ENCODE measurements at regions not wholly inside any gene's neighbourhood (a gene's known extent, or its start where the extent isn't known, plus 50 kb on each side); places are given as distances from the start of the nearest gene placed in this dataset.

DNA sequence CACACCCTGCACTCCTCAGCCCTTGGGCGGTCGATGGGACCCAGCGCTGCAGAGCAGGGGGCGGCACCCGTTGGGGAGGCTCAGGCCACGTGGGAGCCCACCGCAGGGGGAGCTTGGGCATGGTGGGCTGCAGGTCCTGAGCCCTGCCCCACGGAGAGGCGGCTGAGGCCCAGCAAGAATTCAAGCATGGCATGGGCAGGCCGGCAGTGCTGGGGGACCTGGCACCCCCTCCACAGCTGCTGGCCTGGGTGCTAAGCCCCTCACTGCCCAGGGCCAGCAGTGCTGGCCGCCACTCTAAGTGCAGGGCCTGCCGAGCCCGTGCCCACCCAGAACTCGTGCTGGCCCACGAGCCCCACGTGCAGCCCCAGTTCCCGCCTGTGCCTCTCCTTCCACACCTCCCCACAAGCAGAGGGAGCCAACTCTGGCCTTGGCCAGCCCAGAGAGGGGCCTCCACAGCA, 555.0 kb upstream of the ADGRL4 start:
- TF ChIP-seq, protein P1, sequence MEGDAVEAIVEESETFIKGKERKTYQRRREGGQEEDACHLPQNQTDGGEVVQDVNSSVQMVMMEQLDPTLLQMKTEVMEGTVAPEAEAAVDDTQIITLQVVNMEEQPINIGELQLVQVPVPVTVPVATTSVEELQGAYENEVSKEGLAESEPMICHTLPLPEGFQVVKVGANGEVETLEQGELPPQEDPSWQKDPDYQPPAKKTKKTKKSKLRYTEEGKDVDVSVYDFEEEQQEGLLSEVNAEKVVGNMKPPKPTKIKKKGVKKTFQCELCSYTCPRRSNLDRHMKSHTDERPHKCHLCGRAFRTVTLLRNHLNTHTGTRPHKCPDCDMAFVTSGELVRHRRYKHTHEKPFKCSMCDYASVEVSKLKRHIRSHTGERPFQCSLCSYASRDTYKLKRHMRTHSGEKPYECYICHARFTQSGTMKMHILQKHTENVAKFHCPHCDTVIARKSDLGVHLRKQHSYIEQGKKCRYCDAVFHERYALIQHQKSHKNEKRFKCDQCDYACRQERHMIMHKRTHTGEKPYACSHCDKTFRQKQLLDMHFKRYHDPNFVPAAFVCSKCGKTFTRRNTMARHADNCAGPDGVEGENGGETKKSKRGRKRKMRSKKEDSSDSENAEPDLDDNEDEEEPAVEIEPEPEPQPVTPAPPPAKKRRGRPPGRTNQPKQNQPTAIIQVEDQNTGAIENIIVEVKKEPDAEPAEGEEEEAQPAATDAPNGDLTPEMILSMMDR (IDR thresholded peaks at IDR 0.05) = no peak
- Histone ChIP-seq H3K4me3 (no peak overlapping the region), H3K4me1 (no peaks in the 10 kb centered on the region), H3K9me3 (peaks cover 0 to 5% (median 0%) of the 10 kb centered on the region in 3 donors), H3K27ac (no peak overlapping the region), H3K36me3 (no peaks in the 10 kb centered on the region), H3K27me3 (no peaks in the 10 kb centered on the region)
- DNase-seq = no peak
- intact Hi-C loops (cut with DNase I; ENCODE audit: low total_unique reads) = no loop called here

- Histone ChIP-seq H3K36me3 (no peaks in the 10 kb centered on the region), H3K4me1 (no peaks in the 10 kb centered on the region), H3K27ac (no peak overlapping the region), H3K4me3 (no peak overlapping the region), H3K9me3 (no peaks in the 10 kb centered on the region), H3K27me3 (no peaks in the 10 kb centered on the region)
- intact Hi-C loops (cut with DNase I; ENCODE audit: low total_unique reads) = no loop called here
- TF ChIP-seq, protein P1 (IDR thresholded peaks at IDR 0.05) = no peak
- DNase-seq = no peak
These were observed 549.7 kb upstream of the ADGRL4 start for GRCh38 chr1:79556189-79556588.

DNA sequence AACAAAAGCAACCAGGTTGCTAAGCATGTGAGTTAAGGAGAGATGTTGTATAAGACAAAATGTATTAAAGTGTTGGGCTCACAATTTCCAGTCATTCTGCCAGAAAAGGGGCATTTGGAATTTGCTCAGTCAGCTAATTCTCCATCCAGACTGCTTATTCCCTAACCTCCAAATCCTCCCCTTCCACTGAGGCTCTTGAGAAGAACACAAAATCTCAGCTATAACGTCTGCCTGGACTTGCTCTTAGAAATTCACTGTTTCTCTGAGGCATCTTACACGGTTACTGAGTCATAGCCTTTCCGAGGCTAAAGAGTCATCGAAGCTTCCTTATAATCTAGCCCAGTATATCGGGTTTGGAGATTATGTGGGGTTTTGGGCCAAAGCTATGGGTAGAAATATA, 548.2 kb upstream of the ADGRL4 start:
- H3K4me1 ChIP-seq = no peaks in the 10 kb centered on the region
- TF ChIP-seq, protein P1 (IDR thresholded peaks at IDR 0.05) = no peak

GRCh38 chr1:79551321-79551720, 544.8 kb upstream of the ADGRL4 start:
- Histone ChIP-seq H3K9me3 (no peaks in the 10 kb centered on the region), H3K27me3 (no peaks in the 10 kb centered on the region), H3K27ac (no peak overlapping the region), H3K36me3 (no peaks in the 10 kb centered on the region), H3K4me3 (no peak overlapping the region), H3K4me1 (no peaks in the 10 kb centered on the region)
- no peak for DNase-seq
- intact Hi-C loops (cut with DNase I; ENCODE audit: low total_unique reads) = no loop called here
- TF ChIP-seq, protein P1 (IDR thresholded peaks at IDR 0.05) = no peak

More for the DNA sequence above, 548.2 kb upstream of the ADGRL4 start:
- no peaks in the 10 kb centered on the region for H3K36me3 ChIP-seq
- no peak overlapping the region for H3K27ac ChIP-seq
- no peaks in the 10 kb centered on the region for H3K27me3 ChIP-seq
- no peak overlapping the region for H3K4me3 ChIP-seq
- no peaks in the 10 kb centered on the region for H3K9me3 ChIP-seq
- intact Hi-C loops (cut with DNase I; ENCODE audit: low total_unique reads) = no loop called here
- no peak for DNase-seq

DNA sequence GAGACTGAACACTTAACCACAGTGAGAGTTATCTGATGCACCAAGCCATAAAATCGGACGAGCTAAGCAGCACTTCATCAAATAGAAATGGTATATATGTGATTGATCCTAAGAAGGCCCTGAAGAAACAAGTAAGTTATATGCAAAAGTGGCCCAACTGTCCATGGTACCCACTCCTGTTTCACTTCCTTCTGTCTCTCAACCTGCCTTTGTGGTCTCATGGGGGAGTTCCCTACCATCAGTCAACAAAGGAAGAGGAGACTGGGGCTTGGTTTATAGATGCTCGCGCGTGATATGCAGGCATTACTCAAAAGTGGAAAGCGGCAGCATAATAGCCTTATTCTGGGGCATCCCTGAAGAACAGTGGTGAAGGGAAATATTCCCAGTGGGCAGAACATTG, 543.9 kb upstream of the ADGRL4 start:
- no peak overlapping the region for H3K27ac ChIP-seq
- intact Hi-C loops (cut with DNase I; ENCODE audit: low total_unique reads) = no loop called here
- TF ChIP-seq, protein P1 (IDR thresholded peaks at IDR 0.05) = no peak
- no peaks in the 10 kb centered on the region for H3K9me3 ChIP-seq
- H3K4me3 ChIP-seq = no peak overlapping the region
- H3K4me1 ChIP-seq = no peaks in the 10 kb centered on the region
- H3K36me3 ChIP-seq = no peaks in the 10 kb centered on the region
- no peak for DNase-seq
- H3K27me3 ChIP-seq = no peaks in the 10 kb centered on the region

DNA sequence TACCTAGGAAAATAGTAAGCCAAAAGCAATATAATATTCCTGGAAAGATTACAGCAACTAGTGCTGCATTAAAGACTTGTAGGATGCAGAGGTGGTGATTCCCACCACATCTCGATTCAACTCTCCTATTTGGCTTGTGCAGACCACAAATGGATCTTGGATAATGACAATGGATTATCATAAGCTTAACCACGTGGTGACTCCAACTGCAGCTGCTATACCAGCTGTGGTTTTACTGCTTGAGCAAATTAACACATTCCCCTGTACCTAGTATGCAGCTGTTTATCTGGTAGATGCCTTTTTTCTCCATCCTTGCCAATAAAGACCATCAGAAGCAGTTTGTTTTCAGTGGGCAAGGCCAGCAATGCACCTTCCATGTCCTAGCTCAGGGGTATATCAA, 542.7 kb upstream of the ADGRL4 start:
- intact Hi-C loops (cut with DNase I; ENCODE audit: low total_unique reads) = no loop called here
- Histone ChIP-seq H3K27me3 (no peaks in the 10 kb centered on the region), H3K36me3 (no peaks in the 10 kb centered on the region), H3K4me1 (no peaks in the 10 kb centered on the region), H3K9me3 (no peaks in the 10 kb centered on the region), H3K27ac (no peak overlapping the region), H3K4me3 (no peak overlapping the region)
- DNase-seq = no peak
- TF ChIP-seq, protein P1 (IDR thresholded peaks at IDR 0.05) = no peak

All from tibial artery (tissue), 4 donors.